Stimulated activated CD8-positive, alpha-beta memory T cell treated with anti-CD3 and anti-CD28 coated beads, Interleukin-12 subunit alpha, Interleukin-12 subunit beta, amount 100 ng/mL, for 24 hours (primary cell): ENCODE measurements at regions not wholly inside any gene's neighbourhood (a gene's known extent, or its start where the extent isn't known, plus 50 kb on each side); places are given as distances from the start of the nearest gene placed in this dataset.

Experiments used
- DNase-seq: peaks from one replicate; pipeline ENCODE4 v3.0.0-alpha.2; 2020; ENCODE audit errors: extremely low read depth

GRCh38 chr2:147792966-147793617 is 51.7 kb upstream of the ACVR2A start:
- DNase-seq = no peak

- DNase-seq = no peak
Observed at GRCh38 chr2:147790580-147790979, 54.2 kb upstream of the ACVR2A start.

GRCh38 chr2:147789720-147790119 is 55.1 kb upstream of the ACVR2A start:
- DNase-seq = no peak

- no peak for DNase-seq
Observed at GRCh38 chr2:147789287-147789686, 55.5 kb upstream of the ACVR2A start.

- DNase-seq = no peak
Observed at GRCh38 chr2:147782141-147782930, 62.5 kb upstream of the ACVR2A start.

GRCh38 chr2:147779440-147779839 is 65.4 kb upstream of the ACVR2A start:
- DNase-seq = no peak

- DNase-seq = no peak
Observed at GRCh38 chr2:147777394-147777793, 67.4 kb upstream of the ACVR2A start.

- DNase-seq = no peak
Observed at GRCh38 chr2:147774805-147775204, 70.0 kb upstream of the ACVR2A start.

- DNase-seq = no peak
Observed at GRCh38 chr2:147773479-147773878, 71.3 kb upstream of the ACVR2A start.

GRCh38 chr2:147772781-147773180 is 72.0 kb upstream of the ACVR2A start:
- no peak for DNase-seq

- no peak for DNase-seq
Observed at GRCh38 chr2:147763861-147764260, 81.0 kb upstream of the ACVR2A start.

GRCh38 chr2:147760984-147761383 is 83.8 kb upstream of the ACVR2A start:
- DNase-seq = no peak

- DNase-seq = no peak
Observed at GRCh38 chr2:147759536-147759935, 85.3 kb upstream of the ACVR2A start.

GRCh38 chr2:147758821-147759220 is 86.0 kb upstream of the ACVR2A start:
- no peak for DNase-seq

- DNase-seq = no peak
Observed at GRCh38 chr2:147756069-147756468, 88.8 kb upstream of the ACVR2A start.

- no peak for DNase-seq
Observed at GRCh38 chr2:147740211-147740927, 104.5 kb upstream of the ACVR2A start.

GRCh38 chr2:147739508-147739907 is 105.3 kb upstream of the ACVR2A start:
- DNase-seq = no peak

GRCh38 chr2:147718831-147719230 is 126.0 kb upstream of the ACVR2A start:
- no peak for DNase-seq

- DNase-seq = no peak
Observed at GRCh38 chr2:147716906-147717305, 127.9 kb upstream of the ACVR2A start.

- DNase-seq = no peak
Observed at GRCh38 chr2:147715807-147716206, 129.0 kb upstream of the ACVR2A start.

- no peak for DNase-seq
Observed at GRCh38 chr2:147714582-147714981, 130.2 kb upstream of the ACVR2A start.

- no peak for DNase-seq
Observed at GRCh38 chr2:147713349-147713748, 131.5 kb upstream of the ACVR2A start.

GRCh38 chr2:147712051-147712450 is 132.8 kb upstream of the ACVR2A start:
- no peak for DNase-seq
